Neural cell (in vitro differentiated cells): ENCODE measurements at regions not wholly inside any gene's neighbourhood (a gene's known extent, or its start where the extent isn't known, plus 50 kb on each side); places are given as distances from the start of the nearest gene placed in this dataset.

ENCODE experiments used
- H2AFZ ChIP-seq: fragments of 200-600, 300-800 bp; sonication (generic), shearing (Covaris generic); 2 replicates; pipeline ENCODE4 v1.6.0; 2014; ENCODE audit warnings: low read depth, mild to moderate bottlenecking, antibody characterized with exemption, low read length, moderate library complexity
- H3F3A ChIP-seq: fragments of 200-600 bp; shearing (Covaris generic); 2 replicates; pipeline ENCODE4 v1.6.1; 2016; ENCODE audit warnings: mild to moderate bottlenecking, moderate library complexity, mixed read lengths, antibody characterized with exemption, low read length; ENCODE audit not compliant: insufficient read depth, poor library complexity, severe bottlenecking
- H3K27ac ChIP-seq: fragments of 200-600, 300-800 bp; sonication (generic), shearing (Covaris generic); 2 replicates; pipeline ENCODE4 v1.5.1; 2014; ENCODE audit warnings: mild to moderate bottlenecking, low read length, moderate library complexity
- H3K27me3 ChIP-seq: fragments of 300-800, 200-600 bp; sonication (generic), shearing (Covaris generic); 2 replicates; pipeline ENCODE4 v1.6.0; 2014; ENCODE audit warnings: mild to moderate bottlenecking, low read depth, low read length, moderate library complexity; ENCODE audit not compliant: insufficient read depth
- H3K36me3 ChIP-seq: fragments of 300-800, 200-600 bp; sonication (generic), shearing (Covaris generic); 2 replicates; pipeline ENCODE4 v1.5.1; 2014; ENCODE audit warnings: mild to moderate bottlenecking, antibody characterized with exemption, low read length, moderate library complexity; ENCODE audit not compliant: insufficient read depth
- H3K4me2 ChIP-seq: fragments of 300-800, 200-600 bp; sonication (generic), shearing (Covaris generic); 2 replicates; pipeline ENCODE4 v1.6.0; 2014; ENCODE audit warnings: mild to moderate bottlenecking, low read length
- H3K4me3 ChIP-seq: fragments of 300-800, 200-600 bp; sonication (generic), shearing (Covaris generic); 2 replicates; pipeline ENCODE4 v1.5.1; 2014; ENCODE audit warnings: mild to moderate bottlenecking, low read length, moderate library complexity
- H3K79me2 ChIP-seq: fragments of 200-600 bp; shearing (Covaris generic); replicated peaks from 2 replicates; pipeline ENCODE4 v1.6.0; 2014; ENCODE audit warnings: mild to moderate bottlenecking, low read length, moderate library complexity; ENCODE audit not compliant: insufficient read depth
- H3K9ac ChIP-seq: fragments of 300-800, 200-600 bp; sonication (generic), shearing (Covaris generic); 2 replicates; pipeline ENCODE4 v1.6.1; 2016; ENCODE audit warnings: mild to moderate bottlenecking, low read length, mixed read lengths
- H3K9me2 ChIP-seq: fragments of 200-600 bp; shearing (Covaris generic); 2 replicates; pipeline ENCODE4 v1.6.1; 2016; ENCODE audit warnings: mild to moderate bottlenecking, low read length, mixed read lengths; ENCODE audit not compliant: insufficient read depth
- H3K9me3 ChIP-seq: fragments of 200-600, 300-800 bp; sonication (generic), shearing (Covaris generic); 2 replicates; pipeline ENCODE4 v1.6.1; 2016; ENCODE audit warnings: mild to moderate bottlenecking, mixed run types, low read length, moderate library complexity, mixed read lengths
- H4K20me1 ChIP-seq: fragments of 200-600 bp; shearing (Covaris generic); 2 replicates; pipeline ENCODE4 v1.6.1; 2016; ENCODE audit warnings: mild to moderate bottlenecking, mixed run types; ENCODE audit not compliant: insufficient read depth
- EP300 ChIP-seq: fragments of 450-650 bp; conservative IDR thresholded peaks from 2 replicates; pipeline ENCODE4 v1.6.1; 2014; ENCODE audit warnings: antibody characterized with exemption, mild to moderate bottlenecking, moderate library complexity; ENCODE audit not compliant: poor library complexity, severe bottlenecking
- EZH2 ChIP-seq: fragments of 200-600, 300-800 bp; shearing (Covaris generic), sonication (generic); IDR thresholded peaks from 2 replicates; pipeline ENCODE4 v1.6.1; 2014; ENCODE audit warnings: antibody characterized with exemption, low read length, borderline replicate concordance, mild to moderate bottlenecking; ENCODE audit not compliant: insufficient read depth, poor library complexity, severe bottlenecking
- MXI1 ChIP-seq: fragments of 450-650 bp; conservative IDR thresholded peaks from 2 replicates; pipeline ENCODE4 v1.6.1; 2014; ENCODE audit warnings: antibody characterized with exemption, mild to moderate bottlenecking; ENCODE audit not compliant: poor library complexity, severe bottlenecking
- POLR2AphosphoS5 ChIP-seq: IDR thresholded peaks from 2 replicates; pipeline ENCODE4 v1.6.1; 2012
- RAD21 ChIP-seq: fragments of 450-650 bp; conservative IDR thresholded peaks from 2 replicates; pipeline ENCODE4 v1.6.1; 2014; ENCODE audit warnings: antibody characterized with exemption, mild to moderate bottlenecking, moderate library complexity
- SMC3 ChIP-seq: fragments of 450-650 bp; conservative IDR thresholded peaks from 2 replicates; pipeline ENCODE4 v1.6.1; 2014; ENCODE audit warnings: antibody characterized with exemption, mild to moderate bottlenecking, moderate library complexity; ENCODE audit not compliant: poor library complexity
- TAF1 ChIP-seq: IDR thresholded peaks from 2 replicates; pipeline ENCODE4 v1.6.1; 2012; ENCODE audit warnings: low read depth
- TF ChIP-seq, protein P1 (sequence below): fragments of 450-650 bp; IDR thresholded peaks from 2 replicates; pipeline ENCODE4 v1.5.1; 2014; ENCODE audit warnings: antibody characterized with exemption, mild to moderate bottlenecking, moderate library complexity; ENCODE audit not compliant: poor library complexity, severe bottlenecking
- TF ChIP-seq, protein P2 (sequence below): IDR thresholded peaks from 2 replicates; pipeline ENCODE4 v1.6.1; 2012; ENCODE audit warnings: borderline replicate concordance

DNA sequence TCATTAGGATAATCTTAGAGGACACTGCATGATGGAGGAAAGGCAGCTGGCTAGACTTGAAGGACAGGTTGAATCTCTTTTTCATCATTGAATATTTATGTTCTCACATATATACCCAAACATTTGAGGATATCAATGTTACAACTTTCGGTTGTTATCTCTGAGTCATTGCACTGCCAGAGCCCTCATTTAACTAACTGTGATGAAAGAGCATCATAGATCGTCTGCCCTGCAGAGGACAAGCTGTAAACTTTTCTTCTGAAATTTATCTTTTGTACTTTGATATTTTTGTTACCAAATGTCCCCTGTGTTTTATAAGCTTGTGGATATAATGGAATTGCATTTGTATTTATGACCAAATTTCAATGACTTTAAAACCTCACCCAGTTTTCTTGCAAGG, 298.7 kb downstream of the PHF14 start:
- Histone ChIP-seq H3K4me3 (no peak overlapping the region), H3K9me3 (no peaks in the 10 kb centered on the region), H4K20me1 (no peaks in the 10 kb centered on the region), H3K27ac (no peak overlapping the region), H2AFZ (no peak overlapping the region), H3K4me2 (no peak overlapping the region), H3F3A (no peaks in the 10 kb centered on the region), H3K9me2 (no peaks in the 10 kb centered on the region), H3K27me3 (no peaks in the 10 kb centered on the region), H3K36me3 (no peaks in the 10 kb centered on the region), H3K79me2 (no peaks in the 10 kb centered on the region), H3K9ac (no peak overlapping the region)
- TF ChIP-seq EP300 (no peak), SMC3 (no peak)
- TF ChIP-seq, protein P1, sequence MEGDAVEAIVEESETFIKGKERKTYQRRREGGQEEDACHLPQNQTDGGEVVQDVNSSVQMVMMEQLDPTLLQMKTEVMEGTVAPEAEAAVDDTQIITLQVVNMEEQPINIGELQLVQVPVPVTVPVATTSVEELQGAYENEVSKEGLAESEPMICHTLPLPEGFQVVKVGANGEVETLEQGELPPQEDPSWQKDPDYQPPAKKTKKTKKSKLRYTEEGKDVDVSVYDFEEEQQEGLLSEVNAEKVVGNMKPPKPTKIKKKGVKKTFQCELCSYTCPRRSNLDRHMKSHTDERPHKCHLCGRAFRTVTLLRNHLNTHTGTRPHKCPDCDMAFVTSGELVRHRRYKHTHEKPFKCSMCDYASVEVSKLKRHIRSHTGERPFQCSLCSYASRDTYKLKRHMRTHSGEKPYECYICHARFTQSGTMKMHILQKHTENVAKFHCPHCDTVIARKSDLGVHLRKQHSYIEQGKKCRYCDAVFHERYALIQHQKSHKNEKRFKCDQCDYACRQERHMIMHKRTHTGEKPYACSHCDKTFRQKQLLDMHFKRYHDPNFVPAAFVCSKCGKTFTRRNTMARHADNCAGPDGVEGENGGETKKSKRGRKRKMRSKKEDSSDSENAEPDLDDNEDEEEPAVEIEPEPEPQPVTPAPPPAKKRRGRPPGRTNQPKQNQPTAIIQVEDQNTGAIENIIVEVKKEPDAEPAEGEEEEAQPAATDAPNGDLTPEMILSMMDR = no peak

DNA sequence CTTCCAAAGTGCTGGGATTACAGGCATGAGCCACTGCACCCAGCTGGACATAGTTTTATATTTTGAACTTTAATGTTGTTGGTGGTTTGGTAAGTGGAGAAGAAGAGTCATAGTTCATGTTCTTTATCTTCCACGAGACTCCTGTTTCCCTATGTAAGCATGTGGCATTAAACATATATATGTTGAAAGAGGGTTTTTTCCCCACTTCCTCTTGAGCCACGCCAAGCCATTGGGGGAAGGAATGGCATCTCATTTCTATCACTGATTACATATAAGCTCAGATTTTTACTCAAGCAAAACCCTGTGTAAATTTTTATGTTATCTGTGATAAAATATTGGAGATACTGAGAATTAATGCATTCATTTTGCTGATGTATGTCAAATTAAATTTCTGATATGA, 300.4 kb downstream of the PHF14 start:
- Histone ChIP-seq H3K27ac (no peak overlapping the region), H3F3A (no peaks in the 10 kb centered on the region), H4K20me1 (no peaks in the 10 kb centered on the region), H2AFZ (no peak overlapping the region), H3K4me2 (no peak overlapping the region), H3K79me2 (no peaks in the 10 kb centered on the region), H3K4me3 (no peak overlapping the region), H3K9me2 (no peaks in the 10 kb centered on the region), H3K9ac (no peak overlapping the region), H3K36me3 (no peaks in the 10 kb centered on the region), H3K9me3 (no peaks in the 10 kb centered on the region), H3K27me3 (no peaks in the 10 kb centered on the region)
- TF ChIP-seq, protein P1 = no peak
- TF ChIP-seq SMC3 (no peak), POLR2AphosphoS5 (no peak), EZH2 (no peak), MXI1 (no peak), RAD21 (no peak)

DNA sequence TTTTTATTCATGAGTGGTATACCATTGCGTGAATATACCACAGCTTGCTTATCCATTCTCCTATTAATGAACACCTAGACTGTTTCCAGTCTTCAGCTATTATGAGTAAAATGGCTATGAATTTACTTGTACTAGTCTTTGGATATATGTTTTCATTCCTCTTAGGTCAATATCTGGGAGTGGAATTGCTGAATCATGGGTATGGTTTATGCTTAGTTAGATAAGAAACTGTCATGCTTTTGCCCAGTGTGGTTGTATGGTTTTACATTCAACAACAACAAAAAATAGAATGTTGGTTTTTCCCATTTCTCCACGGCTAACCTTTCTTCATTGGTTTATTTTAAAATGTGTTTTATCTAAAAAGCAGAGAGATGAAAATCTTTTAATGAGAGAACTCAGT, 308.3 kb downstream of the PHF14 start:
- TF ChIP-seq, protein P1 = no peak
- TF ChIP-seq MXI1 (no peak), RAD21 (no peak), EZH2 (no peak), POLR2AphosphoS5 (no peak), SMC3 (no peak), EP300 (no peak), TAF1 (no peak)
- TF ChIP-seq, protein P2, sequence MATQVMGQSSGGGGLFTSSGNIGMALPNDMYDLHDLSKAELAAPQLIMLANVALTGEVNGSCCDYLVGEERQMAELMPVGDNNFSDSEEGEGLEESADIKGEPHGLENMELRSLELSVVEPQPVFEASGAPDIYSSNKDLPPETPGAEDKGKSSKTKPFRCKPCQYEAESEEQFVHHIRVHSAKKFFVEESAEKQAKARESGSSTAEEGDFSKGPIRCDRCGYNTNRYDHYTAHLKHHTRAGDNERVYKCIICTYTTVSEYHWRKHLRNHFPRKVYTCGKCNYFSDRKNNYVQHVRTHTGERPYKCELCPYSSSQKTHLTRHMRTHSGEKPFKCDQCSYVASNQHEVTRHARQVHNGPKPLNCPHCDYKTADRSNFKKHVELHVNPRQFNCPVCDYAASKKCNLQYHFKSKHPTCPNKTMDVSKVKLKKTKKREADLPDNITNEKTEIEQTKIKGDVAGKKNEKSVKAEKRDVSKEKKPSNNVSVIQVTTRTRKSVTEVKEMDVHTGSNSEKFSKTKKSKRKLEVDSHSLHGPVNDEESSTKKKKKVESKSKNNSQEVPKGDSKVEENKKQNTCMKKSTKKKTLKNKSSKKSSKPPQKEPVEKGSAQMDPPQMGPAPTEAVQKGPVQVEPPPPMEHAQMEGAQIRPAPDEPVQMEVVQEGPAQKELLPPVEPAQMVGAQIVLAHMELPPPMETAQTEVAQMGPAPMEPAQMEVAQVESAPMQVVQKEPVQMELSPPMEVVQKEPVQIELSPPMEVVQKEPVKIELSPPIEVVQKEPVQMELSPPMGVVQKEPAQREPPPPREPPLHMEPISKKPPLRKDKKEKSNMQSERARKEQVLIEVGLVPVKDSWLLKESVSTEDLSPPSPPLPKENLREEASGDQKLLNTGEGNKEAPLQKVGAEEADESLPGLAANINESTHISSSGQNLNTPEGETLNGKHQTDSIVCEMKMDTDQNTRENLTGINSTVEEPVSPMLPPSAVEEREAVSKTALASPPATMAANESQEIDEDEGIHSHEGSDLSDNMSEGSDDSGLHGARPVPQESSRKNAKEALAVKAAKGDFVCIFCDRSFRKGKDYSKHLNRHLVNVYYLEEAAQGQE = no peak
- Histone ChIP-seq H3K9me3 (no peaks in the 10 kb centered on the region), H4K20me1 (no peaks in the 10 kb centered on the region), H3K4me2 (no peak overlapping the region), H2AFZ (no peak overlapping the region), H3K27ac (no peak overlapping the region), H3K79me2 (no peaks in the 10 kb centered on the region), H3K27me3 (no peaks in the 10 kb centered on the region), H3K36me3 (no peaks in the 10 kb centered on the region), H3K9me2 (no peaks in the 10 kb centered on the region), H3K4me3 (no peak overlapping the region), H3K9ac (no peak overlapping the region), H3F3A (no peaks in the 10 kb centered on the region)
